NCI-H2227 (cell line): ENCODE measurements at regions not wholly inside any gene's neighbourhood (a gene's known extent, or its start where the extent isn't known, plus 50 kb on each side); places are given as distances from the start of the nearest gene placed in this dataset.

Source experiments
- DNase-seq: peaks from one replicate; lab custom pipeline; 2025; ENCODE audit not compliant: unreplicated experiment; lab: John Stamatoyannopoulos, UW

- DNase-seq = no peak
Measured at GRCh38 chr4:57499786-57500185, 389.6 kb upstream of the IGFBP7 start.

- DNase-seq = no peak
Measured at GRCh38 chr4:57498251-57498650, 388.1 kb upstream of the IGFBP7 start.

DNA sequence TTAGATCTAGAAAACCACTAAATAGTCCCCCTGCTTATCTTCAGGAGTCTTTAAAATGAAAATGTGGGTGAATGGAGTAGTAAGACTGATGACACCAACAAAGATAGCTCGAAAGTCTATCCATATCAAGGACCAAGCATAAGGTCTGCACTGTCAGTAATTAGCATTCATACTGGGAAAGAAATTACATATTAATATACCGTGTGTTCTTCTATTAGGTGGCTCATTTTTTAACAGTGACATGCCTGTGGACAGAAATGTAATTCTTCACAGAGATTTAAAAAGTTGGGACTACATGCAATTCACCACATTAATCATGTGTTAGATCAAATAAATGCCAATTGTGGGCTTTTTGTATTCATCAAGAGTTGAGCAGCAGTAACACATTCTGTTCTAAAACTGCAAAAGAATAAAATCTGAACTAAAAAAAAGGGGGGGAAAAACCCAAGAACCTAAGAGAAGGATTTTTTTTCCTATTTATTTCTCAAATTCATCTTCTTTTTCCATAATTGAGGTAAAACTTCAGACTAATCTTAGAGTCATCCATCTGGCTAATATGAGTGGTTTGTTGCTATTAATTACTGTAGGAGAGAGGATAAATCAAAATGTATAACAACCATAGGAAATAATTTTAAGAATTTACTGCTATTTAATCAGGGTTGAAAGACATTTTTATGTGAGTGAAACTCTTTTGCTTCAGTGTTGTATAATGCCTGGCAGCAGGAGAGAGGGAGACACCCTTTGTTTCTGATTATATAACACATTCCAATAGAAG, 386.7 kb upstream of the IGFBP7 start:
- no peak for DNase-seq

GRCh38 chr4:57494821-57495220, 384.6 kb upstream of the IGFBP7 start:
- no peak for DNase-seq

DNA sequence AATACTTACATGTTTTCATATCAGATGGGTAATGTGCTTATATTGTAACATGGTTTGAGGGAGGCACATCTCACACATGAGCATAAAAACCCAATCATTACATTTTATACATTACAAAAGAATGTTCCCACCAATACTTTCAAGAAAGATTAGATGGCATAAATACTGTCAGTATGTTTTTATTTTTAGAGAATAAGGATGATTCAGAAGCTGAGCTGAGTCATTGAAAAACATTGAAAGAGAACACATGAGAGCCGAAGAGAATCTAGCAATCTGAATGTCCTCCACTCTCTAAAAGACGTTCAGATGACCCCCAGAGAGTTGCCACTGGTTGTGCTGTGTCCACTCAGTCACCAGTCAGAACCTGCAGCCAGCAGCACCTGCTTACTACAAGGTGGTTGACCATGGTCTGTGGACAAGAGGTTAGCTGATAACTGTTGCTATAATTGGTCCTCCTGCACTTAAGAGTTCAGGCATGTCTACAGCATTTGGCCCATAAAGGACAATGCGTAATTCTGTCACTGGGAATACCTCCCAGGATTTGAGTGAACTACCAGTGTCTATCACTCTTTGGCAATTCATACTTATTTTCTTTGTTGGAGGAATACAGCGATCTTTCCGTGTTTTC, 382.2 kb upstream of the IGFBP7 start:
- DNase-seq = no peak

DNA sequence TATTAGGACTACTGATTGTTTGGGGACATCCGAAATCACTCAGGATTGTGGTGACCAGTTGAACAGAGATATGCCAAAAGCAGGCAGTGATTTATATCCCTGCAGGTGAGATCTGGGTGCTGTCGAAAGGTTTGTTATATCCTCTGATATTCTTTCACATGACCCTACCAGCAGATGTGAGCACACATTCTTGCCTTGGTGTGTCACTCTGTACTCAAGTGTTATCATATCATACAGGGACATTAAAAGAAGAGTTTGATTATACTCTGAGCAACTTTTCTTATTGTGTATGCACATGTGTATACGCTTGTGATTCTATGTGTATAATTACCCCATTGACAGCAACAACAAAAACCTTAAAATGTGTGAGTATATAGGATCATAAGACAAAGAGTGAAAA, 381.2 kb upstream of the IGFBP7 start:
- no peak for DNase-seq

DNA sequence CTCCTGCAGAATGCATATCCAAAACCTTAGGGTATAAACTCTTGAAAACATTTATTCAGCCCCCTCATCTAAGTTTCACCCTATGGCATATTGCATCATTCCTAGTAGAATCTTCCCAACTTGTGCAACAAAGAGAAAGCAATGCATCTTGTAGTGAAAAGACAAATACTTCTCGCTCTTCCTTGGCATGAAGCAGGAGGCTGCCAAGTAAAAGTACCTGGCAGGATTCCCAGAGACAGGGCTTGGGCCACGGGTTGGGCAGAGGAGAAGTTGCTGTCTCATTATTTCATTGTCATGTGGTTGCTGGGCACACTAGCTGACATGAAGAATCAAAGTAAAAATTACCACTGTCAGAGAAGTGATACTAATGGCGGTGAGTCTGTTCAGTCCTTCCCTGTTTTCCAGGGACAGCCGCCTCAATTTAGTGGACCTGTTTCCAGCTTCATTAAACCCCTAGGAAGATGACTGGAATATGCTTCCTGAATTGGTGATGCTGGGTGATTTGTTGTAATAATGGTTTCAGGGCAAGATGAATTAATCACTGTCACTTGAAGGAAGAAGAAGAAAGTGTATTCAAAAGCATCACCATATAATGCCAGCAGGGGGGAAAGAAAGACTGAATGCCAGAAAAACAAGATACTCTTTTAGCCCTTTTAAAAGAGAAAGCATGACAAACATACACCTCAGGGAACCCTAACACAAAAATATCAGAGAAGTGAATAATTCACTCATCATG, 380.5 kb upstream of the IGFBP7 start:
- DNase-seq = no peak

- DNase-seq = no peak
Measured at GRCh38 chr4:57488366-57489162, 378.4 kb upstream of the IGFBP7 start.

- DNase-seq = no peak
Measured at GRCh38 chr4:57475424-57475823, 365.2 kb upstream of the IGFBP7 start.

DNA sequence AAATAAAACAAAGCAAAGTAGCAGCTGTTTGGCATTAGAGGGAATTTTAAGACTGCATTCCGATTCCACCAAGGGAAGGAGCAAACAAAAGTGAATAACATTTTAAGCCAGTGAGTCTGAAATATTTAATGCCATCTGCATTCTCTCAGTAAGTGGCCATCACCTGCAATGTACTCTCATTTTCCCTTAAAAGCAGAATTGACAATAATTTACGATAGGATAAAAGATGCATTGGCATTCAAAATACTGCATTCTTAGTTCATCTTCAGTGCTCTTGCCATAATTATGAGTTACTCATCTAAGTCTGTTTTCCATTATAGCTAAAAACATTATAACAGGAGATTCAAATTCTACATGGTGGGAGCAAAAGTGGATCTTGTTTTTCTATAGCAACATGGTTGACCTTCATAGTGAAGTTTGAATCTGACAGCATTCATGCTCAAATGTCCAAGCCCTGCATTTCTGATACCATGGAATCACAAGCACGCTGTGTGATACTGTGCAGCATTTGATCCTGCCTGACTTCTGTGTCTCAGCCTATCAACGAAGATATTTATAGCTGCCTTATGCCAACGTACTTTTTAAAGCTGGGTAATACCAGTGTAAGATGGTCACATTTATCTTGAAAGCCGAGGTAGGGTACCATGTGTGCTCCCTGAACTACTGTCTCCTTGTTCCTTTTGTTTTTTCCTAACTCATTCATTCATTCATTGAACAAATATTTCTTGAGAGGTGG, 355.3 kb upstream of the IGFBP7 start:
- no peak for DNase-seq

DNA sequence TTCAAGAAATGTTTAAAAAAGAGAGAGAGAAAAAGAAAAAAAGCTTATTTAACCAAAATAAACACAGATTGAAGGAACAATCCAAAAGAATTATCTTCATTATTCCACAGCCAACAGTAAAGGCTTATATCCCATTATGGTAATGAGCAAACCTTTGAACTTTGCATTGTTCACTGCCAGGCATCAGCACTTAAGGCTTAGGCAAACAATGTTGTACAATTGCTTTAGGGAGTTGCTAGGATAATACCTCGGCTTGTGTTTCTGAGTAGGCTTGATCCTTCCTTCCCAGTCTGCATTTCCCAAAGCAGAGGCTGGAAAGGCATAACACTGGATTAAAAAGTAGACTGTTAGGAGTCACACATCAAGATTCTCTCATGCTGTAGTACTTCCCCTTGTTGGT, 352.7 kb upstream of the IGFBP7 start:
- DNase-seq = no peak

DNA sequence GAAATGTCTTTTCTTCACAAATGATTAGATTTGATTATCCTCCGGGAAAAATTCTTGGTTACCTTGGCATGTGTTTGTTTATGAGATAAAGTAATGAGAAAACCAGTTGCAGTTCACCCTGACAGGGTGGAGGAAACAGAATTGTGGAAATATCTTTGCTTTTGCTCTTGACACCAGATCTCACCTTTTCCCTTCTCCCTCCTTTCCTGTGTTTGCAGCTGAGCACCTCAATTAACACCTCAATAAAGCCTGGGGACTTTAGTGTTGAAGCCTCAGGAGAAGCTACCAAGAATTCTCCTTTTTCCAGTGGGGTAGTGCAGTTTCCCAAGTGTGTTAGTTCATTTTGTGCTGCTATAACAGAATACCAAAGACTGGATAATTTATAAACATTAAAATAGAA, 350.8 kb upstream of the IGFBP7 start:
- DNase-seq = no peak

DNA sequence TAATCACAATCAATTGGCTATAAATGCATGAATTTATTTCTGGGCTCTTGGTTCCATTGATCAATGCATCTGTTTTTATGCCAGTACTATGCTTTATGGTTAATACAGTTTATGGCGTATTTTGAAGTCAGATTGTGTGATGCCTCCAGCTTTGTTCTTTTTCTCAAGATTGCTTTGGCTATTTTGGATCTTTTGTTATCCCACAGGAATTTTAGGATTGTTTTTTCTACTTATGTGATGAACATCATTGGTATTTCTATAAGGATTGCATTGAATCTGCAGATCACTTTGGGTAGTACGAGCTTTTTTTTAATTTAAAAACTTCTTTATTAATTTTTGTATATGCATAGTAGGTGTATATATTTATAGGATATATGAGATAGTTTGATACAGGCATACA, 338.7 kb upstream of the IGFBP7 start:
- DNase-seq = no peak

DNA sequence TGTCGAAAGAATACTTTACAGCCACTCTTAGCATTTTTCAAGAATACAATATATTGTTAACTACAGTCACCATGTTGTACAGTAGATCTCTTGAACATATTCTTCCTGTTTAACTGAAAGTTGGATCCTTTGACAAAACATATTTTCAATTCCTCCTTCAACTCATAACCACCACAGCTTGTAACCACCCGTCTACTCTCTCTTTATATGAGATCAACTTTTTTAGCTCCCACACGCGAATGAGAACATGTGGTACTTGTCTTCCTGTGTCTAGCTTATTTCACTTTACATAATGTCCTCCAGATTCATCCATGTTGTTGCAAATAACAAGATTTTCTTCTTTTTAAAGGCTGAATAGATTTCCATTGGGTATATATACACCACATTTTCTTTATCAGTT, 338.3 kb upstream of the IGFBP7 start:
- no peak for DNase-seq

GRCh38 chr4:57446266-57446665, 336.1 kb upstream of the IGFBP7 start:
- DNase-seq = no peak

DNA sequence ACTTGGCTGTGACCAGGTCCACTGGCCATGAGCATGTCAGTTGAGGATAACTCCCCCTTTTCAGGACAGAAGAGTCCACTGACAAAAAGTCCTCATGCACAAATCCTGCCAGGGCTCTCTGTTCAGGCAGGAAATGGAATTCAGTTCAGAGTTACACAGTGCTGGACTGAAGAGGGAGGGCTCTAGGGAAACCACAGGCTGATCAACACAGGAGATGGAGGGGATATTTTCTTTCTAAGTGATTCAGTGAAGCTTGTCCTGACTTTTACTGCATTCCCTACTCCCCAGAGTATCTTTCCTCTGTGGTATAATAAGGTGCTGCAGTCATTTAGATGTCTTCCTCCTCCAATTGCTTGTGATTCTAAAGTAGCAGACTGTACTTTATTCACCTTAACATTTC, 335.5 kb upstream of the IGFBP7 start:
- DNase-seq = no peak

GRCh38 chr4:57444671-57445070, 334.5 kb upstream of the IGFBP7 start:
- no peak for DNase-seq

DNA sequence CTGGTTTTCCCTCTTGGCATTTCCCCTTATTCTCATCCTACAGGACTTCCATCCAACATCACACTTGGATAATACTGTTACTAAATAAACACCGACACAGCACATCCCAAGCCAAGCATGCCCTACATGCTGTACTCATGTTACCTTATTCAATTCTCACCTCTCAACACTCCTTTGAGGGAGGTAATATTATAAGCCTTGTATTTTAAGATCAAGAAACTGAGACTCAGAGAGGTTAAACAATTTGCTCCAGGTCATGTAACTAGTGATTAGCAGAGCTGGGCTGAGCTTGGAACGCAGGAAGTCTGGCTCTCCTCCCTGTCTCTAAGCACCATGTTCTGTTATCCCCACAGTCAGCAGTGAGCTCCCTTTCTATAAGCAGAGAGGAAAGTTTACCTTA, 333.6 kb upstream of the IGFBP7 start:
- no peak for DNase-seq

DNA sequence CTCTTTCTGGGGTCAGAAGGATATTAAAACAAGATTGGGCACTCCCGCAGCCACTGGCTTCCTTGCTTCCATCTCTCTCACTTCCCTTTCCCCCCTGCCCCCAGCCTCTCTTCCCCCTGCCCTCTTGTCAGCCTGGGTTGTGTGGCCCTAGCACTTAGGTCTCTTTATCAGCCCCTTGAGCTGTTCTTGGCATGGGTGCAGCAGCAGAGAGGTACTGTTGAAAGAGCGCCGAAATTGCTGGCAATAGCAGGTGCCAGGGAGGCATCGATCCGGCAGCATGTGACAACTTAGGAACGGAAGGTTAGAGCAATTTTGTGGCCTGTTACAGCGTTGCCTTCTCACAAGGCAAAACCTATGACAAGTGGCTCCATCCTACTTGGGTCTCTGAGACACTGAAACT, 333.1 kb upstream of the IGFBP7 start:
- no peak for DNase-seq

GRCh38 chr4:57442831-57443291, 332.7 kb upstream of the IGFBP7 start:
- no peak for DNase-seq

DNA sequence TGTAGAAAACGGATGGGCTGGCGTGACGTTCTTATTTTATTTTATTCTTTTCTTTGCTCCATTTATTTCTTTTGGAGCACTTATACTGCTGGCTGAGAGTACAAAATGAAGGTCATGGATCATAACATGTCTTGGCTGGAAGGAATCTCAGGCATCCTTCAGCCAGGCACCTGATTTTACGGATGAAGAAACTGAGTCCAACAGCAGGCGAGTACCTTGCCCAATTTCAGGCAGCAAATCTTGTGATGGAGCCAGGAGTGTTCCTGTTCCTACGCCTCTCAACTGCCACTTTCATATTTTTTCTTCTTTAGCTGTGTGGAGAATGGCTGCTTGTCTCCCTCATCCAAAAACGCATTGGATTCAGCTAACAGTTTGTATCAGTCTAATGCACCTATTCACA, 332.1 kb upstream of the IGFBP7 start:
- no peak for DNase-seq
